NCI-H1436 treated with DMSO at 0.1 percent for 48 hours (cell line): ENCODE measurements at regions not wholly inside any gene's neighbourhood (a gene's known extent, or its start where the extent isn't known, plus 50 kb on each side); places are given as distances from the start of the nearest gene placed in this dataset.
"Not testable (repeated sequence)": the region's sequence is repeated elsewhere in the genome, so short reads cannot be mapped to it uniquely, and the experiment has no call there.

ENCODE experiments used
- DNase-seq: peaks from one replicate; lab custom pipeline; 2025; lab: John Stamatoyannopoulos, UW

DNA sequence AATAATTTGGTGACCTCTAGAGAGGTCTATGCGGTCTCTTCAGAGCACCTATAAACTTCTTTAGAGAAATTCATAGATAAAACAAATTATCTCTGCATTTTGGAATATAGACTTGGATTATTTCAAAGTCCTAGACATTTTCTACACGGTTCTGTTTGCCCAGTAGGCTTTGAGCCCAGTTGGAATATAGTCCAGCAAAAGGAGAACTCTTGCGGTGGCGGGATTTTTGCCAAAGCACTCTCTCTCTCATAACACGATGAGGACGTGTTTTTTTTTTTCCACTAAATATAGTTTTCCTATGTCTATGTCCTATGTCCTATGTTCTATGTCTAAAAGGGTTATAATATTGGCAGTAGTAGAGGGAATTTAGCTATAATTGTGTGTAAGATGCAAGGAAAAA is 164.9 kb upstream of the AGR3 start:
- no peak for DNase-seq

GRCh38 chr7:17053164-17053563 is 171.4 kb upstream of the AGR3 start:
- not testable (repeated sequence) for DNase-seq

GRCh38 chr7:17054206-17054605 is 172.4 kb upstream of the AGR3 start:
- DNase-seq = no peak

GRCh38 chr7:17054836-17055235 is 173.1 kb upstream of the AGR3 start:
- no peak for DNase-seq

- no peak for DNase-seq
Observed at GRCh38 chr7:17055596-17055995, 173.8 kb upstream of the AGR3 start.

- no peak for DNase-seq
Observed at GRCh38 chr7:17056491-17057142, 174.8 kb upstream of the AGR3 start.

DNA sequence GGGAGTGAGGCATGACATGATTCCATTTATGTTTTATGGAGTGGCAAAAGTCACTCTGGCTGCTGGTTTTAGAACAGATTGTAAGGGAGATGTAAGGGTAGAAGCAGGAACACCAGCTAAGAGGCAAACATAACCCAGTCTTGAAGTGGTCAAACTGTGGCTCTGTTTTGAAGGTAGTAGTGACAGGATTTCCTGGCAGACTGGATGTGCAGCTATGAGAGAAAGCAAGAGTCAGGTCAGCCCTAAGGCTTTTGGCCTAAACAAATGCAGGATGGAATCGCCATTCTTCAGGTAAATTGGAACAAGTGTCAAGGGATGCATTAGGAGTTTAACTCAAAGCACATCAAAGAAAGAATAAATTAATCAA is 175.3 kb upstream of the AGR3 start:
- no peak for DNase-seq

- DNase-seq = no peak
Observed at GRCh38 chr7:17058568-17058967, 176.8 kb upstream of the AGR3 start.

GRCh38 chr7:17060051-17060450 is 178.3 kb upstream of the AGR3 start:
- no peak for DNase-seq

GRCh38 chr7:17061443-17061842 is 179.7 kb upstream of the AGR3 start:
- DNase-seq = no peak

- no peak for DNase-seq
Observed at GRCh38 chr7:17062151-17063044, 180.6 kb upstream of the AGR3 start.

DNA sequence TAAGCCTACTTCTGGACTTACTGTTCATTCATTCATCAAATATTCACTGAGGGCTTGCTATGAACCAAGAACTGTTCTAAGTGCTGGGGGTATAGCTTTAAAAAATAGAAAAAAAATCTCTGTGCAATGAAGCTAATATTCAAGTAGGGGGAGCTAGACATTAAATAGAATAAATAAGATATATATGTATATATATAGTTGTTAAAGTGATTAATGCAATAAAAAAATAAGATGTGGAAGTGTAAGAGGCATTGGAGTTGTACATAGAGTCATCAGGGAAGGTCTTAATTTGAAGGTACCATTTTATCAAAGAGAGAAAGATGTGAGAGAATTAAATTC is 181.2 kb upstream of the AGR3 start:
- no peak for DNase-seq

DNA sequence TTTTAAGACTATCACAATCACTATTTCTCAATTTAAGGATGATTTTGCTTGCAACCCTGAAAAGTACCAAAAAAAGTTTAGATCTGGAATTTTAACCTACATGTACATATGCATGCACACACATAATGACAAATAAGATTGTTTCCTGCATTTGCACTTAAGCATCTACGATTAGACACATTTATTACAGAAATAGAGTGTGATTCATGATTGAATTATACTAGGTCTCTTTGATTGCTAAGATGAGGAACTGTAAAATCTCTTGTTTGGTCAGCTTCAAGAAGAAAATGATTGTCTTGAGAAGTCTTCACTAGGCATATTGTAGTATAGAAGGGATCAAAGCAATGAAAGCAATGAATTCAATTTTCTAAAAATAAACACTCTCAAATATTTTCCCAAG is 185.9 kb upstream of the AGR3 start:
- no peak for DNase-seq

GRCh38 chr7:17069146-17069545 is 187.4 kb upstream of the AGR3 start:
- DNase-seq = no peak

DNA sequence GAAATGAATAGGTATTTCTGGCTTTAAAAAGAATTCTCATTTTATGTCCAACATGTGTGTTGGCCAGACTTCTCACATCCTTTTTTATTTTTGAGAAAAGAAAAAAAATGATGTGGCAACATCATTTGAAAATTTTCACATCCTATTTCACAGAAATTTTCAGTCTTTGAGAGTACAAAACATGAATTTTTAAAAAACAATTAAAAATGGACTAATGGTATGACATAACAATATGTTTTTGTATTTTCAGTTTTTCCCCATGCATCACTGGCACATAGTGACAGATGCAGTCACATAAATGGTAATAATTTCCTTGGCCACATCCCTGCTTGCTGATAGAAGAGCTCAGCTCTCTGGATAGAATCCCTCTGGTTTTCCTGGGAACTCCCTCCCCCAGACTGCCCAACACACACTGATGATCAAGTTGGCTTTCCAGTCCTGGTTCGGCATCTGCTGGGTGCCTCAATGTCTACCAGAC is 188.5 kb upstream of the AGR3 start:
- no peak for DNase-seq

GRCh38 chr7:17071866-17072265 is 190.1 kb upstream of the AGR3 start:
- no peak for DNase-seq

DNA sequence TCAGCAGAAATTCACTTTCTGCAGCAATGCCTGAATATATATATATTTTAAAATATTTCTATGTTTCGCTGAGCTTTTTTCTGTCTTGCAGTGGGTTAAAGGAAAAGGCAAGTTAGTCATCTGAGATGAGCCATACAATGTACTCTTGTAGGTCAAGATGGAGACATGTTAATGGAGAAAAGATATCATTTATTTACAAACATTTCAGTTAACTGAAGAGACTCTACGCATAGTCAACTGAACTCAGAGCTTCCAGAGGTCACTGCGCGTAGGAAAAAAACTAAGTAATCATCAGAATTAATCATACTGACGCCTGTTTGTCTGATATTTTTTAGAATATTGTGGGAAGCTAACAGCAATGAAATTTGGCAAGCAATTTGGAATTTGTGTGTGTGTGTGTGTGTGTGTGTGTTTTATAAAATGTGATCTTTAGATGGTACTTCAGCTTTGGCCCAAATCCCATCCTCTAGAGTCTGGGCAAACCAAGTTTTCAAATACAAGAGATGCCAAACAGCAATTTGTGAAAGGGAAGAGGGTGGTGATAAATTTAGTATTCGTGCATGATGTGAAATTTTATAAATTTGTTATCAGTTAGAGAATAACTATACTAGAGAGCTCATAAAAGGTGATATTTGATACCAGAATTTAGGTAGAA is 193.9 kb upstream of the AGR3 start:
- no peak for DNase-seq

DNA sequence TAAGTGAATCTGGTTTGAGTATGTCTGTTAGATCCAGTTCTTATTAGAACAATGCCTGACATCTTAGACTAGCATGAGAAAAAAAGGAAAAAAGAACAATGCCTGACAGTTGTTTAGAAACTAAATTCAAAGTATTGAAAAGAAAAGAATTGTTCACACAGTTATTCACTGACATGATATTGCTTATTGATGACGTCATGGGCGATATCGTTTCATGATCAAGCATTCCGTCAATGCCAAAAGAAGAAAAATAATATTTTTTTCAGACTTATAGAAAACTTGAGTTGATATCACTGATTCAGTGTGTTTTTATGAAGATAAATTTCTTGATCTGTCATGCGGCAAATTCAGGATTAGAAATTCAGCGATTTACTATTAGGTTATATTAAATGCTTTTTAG is 196.5 kb upstream of the AGR3 start:
- no peak for DNase-seq

- DNase-seq = no peak
Observed at GRCh38 chr7:17083392-17084165, 201.8 kb upstream of the AGR3 start.

- no peak for DNase-seq
Observed at GRCh38 chr7:17084166-17084475, 202.3 kb upstream of the AGR3 start.

DNA sequence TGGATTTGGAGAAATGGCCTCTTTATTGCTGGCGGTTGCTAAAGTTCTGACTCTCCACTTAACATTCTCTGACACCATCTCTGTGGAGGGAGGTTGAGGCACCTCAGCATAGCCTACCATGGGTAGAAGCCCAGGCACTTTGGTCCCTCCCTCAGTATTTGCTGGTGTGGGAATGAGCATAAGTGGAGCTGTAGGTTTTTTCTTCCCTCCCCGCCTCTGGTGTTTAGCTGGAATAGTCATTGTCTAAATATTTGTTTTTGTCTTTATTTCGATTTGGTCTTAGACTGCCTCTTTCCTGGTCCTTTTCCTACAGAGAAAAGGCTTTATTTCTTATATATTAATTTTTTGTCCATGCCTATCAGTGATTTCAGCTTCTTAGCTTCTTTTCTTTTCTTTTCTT is 203.4 kb upstream of the AGR3 start:
- DNase-seq = no peak

DNA sequence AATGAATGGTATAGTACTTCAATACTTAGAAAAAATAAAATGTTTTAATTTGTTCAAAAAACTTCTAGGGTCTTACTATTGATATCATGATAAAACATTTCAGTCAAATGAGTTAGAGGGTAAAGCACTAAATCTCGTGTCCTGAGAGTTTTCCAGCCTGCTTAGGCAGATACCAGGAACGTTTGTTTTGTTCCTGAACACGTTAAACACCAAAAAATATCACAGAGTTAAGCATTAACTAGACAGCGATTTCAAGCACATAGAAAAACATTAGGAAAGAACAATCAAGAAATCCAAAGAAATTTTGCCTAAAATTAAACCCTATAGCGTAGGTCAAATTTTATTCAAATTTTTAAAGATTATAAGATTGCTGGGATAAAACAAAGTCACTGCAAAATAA is 204.6 kb upstream of the AGR3 start:
- DNase-seq = no peak

- DNase-seq = no peak
Observed at GRCh38 chr7:17090751-17091150, 207.7 kb upstream of the AHR start.
